NOMO-1 (cell line): ENCODE measurements at regions not wholly inside any gene's neighbourhood (a gene's known extent, or its start where the extent isn't known, plus 50 kb on each side); places are given as distances from the start of the nearest gene placed in this dataset.

ENCODE experiments used
- DNase-seq, 2 experiments: peaks; one replicate each; lab custom pipeline; 2025; ENCODE audit not compliant: unreplicated experiment in 2 of 2; lab: John Stamatoyannopoulos, UW

GRCh38 chr18:77895250-77895649 lies 645.6 kb downstream of the GALR1 start:
- DNase-seq = no peak

GRCh38 chr18:77896586-77897252 lies 647.1 kb downstream of the GALR1 start:
- DNase-seq = no peak

- no peak for DNase-seq
Observed at GRCh38 chr18:77897606-77898005, 648.0 kb downstream of the GALR1 start.

GRCh38 chr18:77899972-77900754 lies 650.5 kb downstream of the GALR1 start:
- DNase-seq = no peak

GRCh38 chr18:77905011-77905410 lies 655.4 kb downstream of the GALR1 start:
- DNase-seq = no peak

- no peak for DNase-seq
Observed at GRCh38 chr18:77905449-77906055, 655.9 kb downstream of the GALR1 start.

- DNase-seq = no peak
Observed at GRCh38 chr18:77906103-77906892, 656.6 kb downstream of the GALR1 start.

GRCh38 chr18:77910347-77910746 lies 660.7 kb downstream of the GALR1 start:
- DNase-seq = no peak

GRCh38 chr18:77911971-77912605 lies 662.4 kb downstream of the GALR1 start:
- DNase-seq = no peak

- no peak for DNase-seq
Observed at GRCh38 chr18:77918730-77919129, 669.1 kb downstream of the GALR1 start.

GRCh38 chr18:77919923-77920322 lies 670.3 kb downstream of the GALR1 start:
- no peak for DNase-seq

GRCh38 chr18:77935342-77935741 lies 685.7 kb downstream of the GALR1 start:
- DNase-seq = no peak

GRCh38 chr18:77940566-77940965 lies 690.9 kb downstream of the GALR1 start:
- no peak for DNase-seq

- no peak for DNase-seq
Observed at GRCh38 chr18:77944533-77944932, 694.9 kb downstream of the GALR1 start.

- no peak for DNase-seq
Observed at GRCh38 chr18:77948567-77948966, 698.9 kb downstream of the GALR1 start.

GRCh38 chr18:77949355-77949973 lies 699.8 kb downstream of the GALR1 start:
- DNase-seq = no peak

- no peak for DNase-seq
Observed at GRCh38 chr18:77959248-77959647, 709.6 kb downstream of the GALR1 start.

- no peak for DNase-seq
Observed at GRCh38 chr18:77960791-77961410, 711.3 kb downstream of the GALR1 start.

GRCh38 chr18:77967071-77967470 lies 717.4 kb downstream of the GALR1 start:
- no peak for DNase-seq

GRCh38 chr18:77967791-77968190 lies 718.1 kb downstream of the GALR1 start:
- no peak for DNase-seq
